HUES48 (cell line): ENCODE measurements at regions not wholly inside any gene's neighbourhood (a gene's known extent, or its start where the extent isn't known, plus 50 kb on each side); places are given as distances from the start of the nearest gene placed in this dataset.
"Not testable (repeated sequence)": the region's sequence is repeated elsewhere in the genome, so short reads cannot be mapped to it uniquely, and the experiment has no call there.

Experiments used
- H3K27ac ChIP-seq: one replicate; pipeline ENCODE4 v1.7.0; 2013; ENCODE audit warnings: low read depth, low read length, inconsistent platforms
- H3K27me3 ChIP-seq: 2 replicates; pipeline ENCODE4 v1.6.1; 2013; ENCODE audit warnings: mild to moderate bottlenecking, low read length; ENCODE audit not compliant: control insufficient read depth, insufficient read depth
- H3K36me3 ChIP-seq: 2 replicates; pipeline ENCODE4 v1.6.1; 2013; ENCODE audit warnings: low read length; ENCODE audit not compliant: control insufficient read depth, insufficient read depth
- H3K4me1 ChIP-seq: 2 replicates; pipeline ENCODE4 v1.6.1; 2013; ENCODE audit warnings: mild to moderate bottlenecking, low read length; ENCODE audit not compliant: control insufficient read depth, insufficient read depth
- H3K4me3 ChIP-seq: 2 replicates; pipeline ENCODE4 v1.5.1; 2013; ENCODE audit warnings: mild to moderate bottlenecking, low read depth, low read length
- H3K9ac ChIP-seq: 2 replicates; pipeline ENCODE4 v1.6.1; 2013; ENCODE audit warnings: mild to moderate bottlenecking, low read depth, low read length, moderate library complexity
- H3K9me3 ChIP-seq: 2 replicates; pipeline ENCODE4 v1.6.1; 2013; ENCODE audit warnings: low read length; ENCODE audit not compliant: control insufficient read depth, insufficient read depth

- Histone ChIP-seq H3K27me3 (no peaks in the 10 kb centered on the region), H3K4me3 (no peak overlapping the region), H3K9ac (no peak overlapping the region), H3K27ac (no peak overlapping the region), H3K9me3 (no peaks in the 10 kb centered on the region), H3K36me3 (no peaks in the 10 kb centered on the region), H3K4me1 (no peaks in the 10 kb centered on the region)
Observed at GRCh38 chr9:31185831-31186230, 1198.6 kb upstream of the ACO1 start.

GRCh38 chr9:31188496-31188895, 1195.9 kb upstream of the ACO1 start:
- no peak overlapping the region for H3K4me3 ChIP-seq
- H3K27me3 ChIP-seq: no peaks in the 10 kb centered on the region
- no peaks in the 10 kb centered on the region for H3K36me3 ChIP-seq
- no peaks in the 10 kb centered on the region for H3K9me3 ChIP-seq
- no peak overlapping the region for H3K27ac ChIP-seq
- H3K4me1 ChIP-seq: no peaks in the 10 kb centered on the region
- H3K9ac ChIP-seq: no peak overlapping the region

GRCh38 chr9:31210978-31211570, 1173.4 kb upstream of the ACO1 start:
- H3K9me3 ChIP-seq: no peaks in the 10 kb centered on the region
- no peak overlapping the region for H3K27ac ChIP-seq
- H3K27me3 ChIP-seq: no peaks in the 10 kb centered on the region
- no peak overlapping the region for H3K4me3 ChIP-seq
- no peak overlapping the region for H3K9ac ChIP-seq
- H3K36me3 ChIP-seq: no peaks in the 10 kb centered on the region
- H3K4me1 ChIP-seq: no peaks in the 10 kb centered on the region

DNA sequence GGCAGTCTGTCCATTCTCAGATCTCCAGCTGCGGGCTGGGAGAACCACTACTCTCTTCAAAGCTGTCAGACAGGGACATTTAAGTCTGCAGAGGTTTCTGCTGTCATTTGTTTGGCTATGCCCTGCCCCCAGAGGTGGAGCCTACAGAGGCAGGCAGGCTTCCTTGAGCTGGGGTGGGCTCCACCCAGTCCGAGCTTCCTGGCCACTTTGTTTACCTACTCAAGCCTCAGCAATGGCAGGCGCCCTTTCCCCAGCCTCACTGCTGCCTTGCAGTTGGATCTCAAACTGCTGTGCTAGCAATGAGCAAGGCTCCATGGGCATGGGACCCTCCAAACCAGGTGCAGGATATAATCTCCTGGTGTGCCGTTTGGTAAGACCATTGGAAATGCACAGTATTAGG, 1154.5 kb upstream of the ACO1 start:
- H3K9me3 ChIP-seq: peaks cover 11% of the 10 kb centered on the region
- H3K4me3 ChIP-seq, H3K9ac ChIP-seq, H3K27ac ChIP-seq, H3K4me1 ChIP-seq, H3K36me3 ChIP-seq, H3K27me3 ChIP-seq: not testable (repeated sequence)

- Histone ChIP-seq H3K4me3 (no peak overlapping the region), H3K9me3 (peaks cover 11% of the 10 kb centered on the region), H3K27me3 (no peaks in the 10 kb centered on the region), H3K9ac (no peak overlapping the region), H3K27ac (no peak overlapping the region), H3K36me3 (no peaks in the 10 kb centered on the region), H3K4me1 (no peaks in the 10 kb centered on the region)
Observed at GRCh38 chr9:31232485-31232884, 1152.0 kb upstream of the ACO1 start.

GRCh38 chr9:31236344-31236743, 1148.1 kb upstream of the ACO1 start:
- Histone ChIP-seq H3K27me3 (no peaks in the 10 kb centered on the region), H3K4me1 (no peaks in the 10 kb centered on the region), H3K9ac (no peak overlapping the region), H3K4me3 (no peak overlapping the region), H3K9me3 (no peaks in the 10 kb centered on the region), H3K36me3 (no peaks in the 10 kb centered on the region), H3K27ac (no peak overlapping the region)

- no peaks in the 10 kb centered on the region for H3K9me3 ChIP-seq
- H3K27me3 ChIP-seq: no peaks in the 10 kb centered on the region
- no peaks in the 10 kb centered on the region for H3K4me1 ChIP-seq
- no peak overlapping the region for H3K27ac ChIP-seq
- no peaks in the 10 kb centered on the region for H3K36me3 ChIP-seq
- no peak overlapping the region for H3K4me3 ChIP-seq
- H3K9ac ChIP-seq: no peak overlapping the region
Observed at GRCh38 chr9:31243386-31243785, 1141.1 kb upstream of the ACO1 start.

DNA sequence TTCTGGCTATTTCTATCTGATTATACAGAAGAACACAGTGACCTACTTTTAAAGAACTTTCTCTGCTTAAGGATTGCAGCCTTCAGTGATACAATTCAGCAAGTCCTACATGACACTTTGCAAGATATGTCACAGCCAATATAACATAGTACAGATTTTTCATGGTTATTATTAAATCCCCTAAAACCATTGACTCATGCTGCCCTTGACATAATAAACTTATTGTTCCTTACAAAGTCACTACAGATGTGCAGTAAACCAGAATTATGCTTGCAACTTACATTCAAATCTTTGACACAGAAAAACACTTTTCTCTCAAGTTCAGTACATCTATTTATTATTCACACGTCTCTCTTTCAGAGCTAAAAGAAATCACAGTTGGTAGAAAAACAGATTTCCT, 1136.3 kb upstream of the ACO1 start:
- no peak overlapping the region for H3K27ac ChIP-seq
- no peaks in the 10 kb centered on the region for H3K4me1 ChIP-seq
- H3K9ac ChIP-seq: no peak overlapping the region
- no peak overlapping the region for H3K4me3 ChIP-seq
- H3K27me3 ChIP-seq: no peaks in the 10 kb centered on the region
- H3K36me3 ChIP-seq: no peaks in the 10 kb centered on the region
- no peaks in the 10 kb centered on the region for H3K9me3 ChIP-seq

GRCh38 chr9:31251386-31251785, 1133.1 kb upstream of the ACO1 start:
- Histone ChIP-seq H3K4me3 (no peak overlapping the region), H3K27me3 (no peaks in the 10 kb centered on the region), H3K4me1 (no peaks in the 10 kb centered on the region), H3K9ac (no peak overlapping the region), H3K27ac (no peak overlapping the region), H3K36me3 (no peaks in the 10 kb centered on the region), H3K9me3 (no peaks in the 10 kb centered on the region; the same call in 1 of the 2 replicates)

- no peaks in the 10 kb centered on the region for H3K27me3 ChIP-seq
- no peaks in the 10 kb centered on the region for H3K4me1 ChIP-seq
- no peak overlapping the region for H3K27ac ChIP-seq
- H3K9me3 ChIP-seq: no peaks in the 10 kb centered on the region; the same call in 1 of the 2 replicates
- no peak overlapping the region for H3K4me3 ChIP-seq
- no peaks in the 10 kb centered on the region for H3K36me3 ChIP-seq
- no peak overlapping the region for H3K9ac ChIP-seq
Observed at GRCh38 chr9:31253800-31254762, 1130.4 kb upstream of the ACO1 start.

- Histone ChIP-seq H3K9ac (no peak overlapping the region), H3K4me3 (no peak overlapping the region), H3K27me3 (no peaks in the 10 kb centered on the region), H3K9me3 (no peaks in the 10 kb centered on the region; the same call in 1 of the 2 replicates), H3K4me1 (peaks cover 4% of the 10 kb centered on the region), H3K36me3 (no peaks in the 10 kb centered on the region), H3K27ac (no peak overlapping the region)
Observed at GRCh38 chr9:31255211-31255610, 1129.2 kb upstream of the ACO1 start.
